HEK293T (cell line): ENCODE measurements at regions not wholly inside any gene's neighbourhood (a gene's known extent, or its start where the extent isn't known, plus 50 kb on each side); places are given as distances from the start of the nearest gene placed in this dataset.

Experiments used
- BHLHE40 ChIP-seq: fragments of 450-650 bp; IDR thresholded peaks from 2 replicates; pipeline ENCODE4 v1.6.1; 2016; ENCODE audit warnings: mild to moderate bottlenecking, moderate library complexity, borderline replicate concordance
- CTBP1 ChIP-seq: fragments of 450-650 bp; IDR thresholded peaks from 2 replicates; pipeline ENCODE4 v1.6.1; 2016; ENCODE audit warnings: borderline replicate concordance
- FOXK2 ChIP-seq: fragments of 450-650 bp; IDR thresholded peaks from 2 replicates; pipeline ENCODE4 v1.6.1; 2016; ENCODE audit warnings: mild to moderate bottlenecking
- FOXM1 ChIP-seq: fragments of 450-650 bp; IDR thresholded peaks from 2 replicates; pipeline ENCODE4 v1.6.1; 2017; ENCODE audit warnings: mild to moderate bottlenecking, borderline replicate concordance
- HDGF ChIP-seq: fragments of 450-650 bp; IDR thresholded peaks from 2 replicates; pipeline ENCODE4 v1.6.1; 2017; ENCODE audit warnings: antibody characterized with exemption, borderline replicate concordance
- L3MBTL2 ChIP-seq: fragments of 450-650 bp; conservative IDR thresholded peaks from 2 replicates; pipeline ENCODE4 v1.6.1; 2016; ENCODE audit warnings: mild to moderate bottlenecking
- SP1 ChIP-seq: fragments of 450-650 bp; IDR thresholded peaks from 2 replicates; pipeline ENCODE4 v1.6.1; 2017
- SUZ12 ChIP-seq: fragments of 450-650 bp; IDR thresholded peaks from 2 replicates; pipeline ENCODE4 v1.6.1; 2016; ENCODE audit warnings: mild to moderate bottlenecking

DNA sequence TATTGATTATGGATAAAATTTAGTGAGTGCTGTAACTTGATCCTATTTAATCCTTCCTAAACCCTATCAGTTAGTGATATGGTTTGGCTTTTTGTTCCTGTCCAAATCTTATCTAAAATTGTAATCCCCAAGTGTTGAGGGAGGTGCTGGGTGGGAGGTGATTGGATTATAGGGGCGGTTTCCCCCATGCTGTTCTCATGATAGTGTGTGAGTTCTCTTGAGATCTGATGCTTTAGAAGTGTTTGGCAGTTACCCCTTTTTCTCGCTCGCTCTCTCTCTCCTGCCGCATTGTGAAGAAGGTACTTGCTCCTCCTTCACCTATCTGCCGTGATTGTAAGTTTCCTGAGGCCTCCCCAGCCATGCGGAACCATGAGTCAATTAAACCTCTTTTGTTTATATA lies 134.0 kb upstream of the SUCLG2 start:
- TF ChIP-seq FOXK2, result no peak
- TF ChIP-seq SUZ12, result no peak
- no peak for TF ChIP-seq L3MBTL2
- no peak for TF ChIP-seq FOXM1
- no peak for TF ChIP-seq HDGF
- no peak for TF ChIP-seq BHLHE40
- no peak for TF ChIP-seq CTBP1
- TF ChIP-seq SP1, result no peak
